ENCODE measurements at regions not wholly inside any gene's neighbourhood (a gene's known extent, or its start where the extent isn't known, plus 50 kb on each side); places are given as distances from the start of the nearest gene placed in this dataset.

DNA sequence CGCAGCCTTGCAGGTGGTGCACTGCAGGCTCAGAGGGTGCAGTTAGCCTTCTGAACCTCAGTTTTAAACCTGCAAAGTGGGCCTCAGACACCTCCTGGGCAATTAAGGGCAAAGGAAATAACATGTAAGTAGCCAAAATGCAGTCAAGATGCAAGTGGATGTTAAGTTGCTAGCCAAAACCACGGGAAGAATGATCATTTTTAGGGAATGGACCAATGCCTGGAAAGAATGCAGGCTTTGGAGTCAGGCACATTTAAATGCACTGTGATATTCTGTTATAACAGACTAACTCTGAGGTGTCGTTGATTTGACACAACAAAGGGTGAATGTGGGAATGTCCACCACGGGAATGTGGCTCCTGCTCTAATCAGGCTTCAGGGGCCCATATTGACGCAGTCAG lies 57.9 kb upstream of the PTGFRN start:
- DNase-seq, result no peak

DNA sequence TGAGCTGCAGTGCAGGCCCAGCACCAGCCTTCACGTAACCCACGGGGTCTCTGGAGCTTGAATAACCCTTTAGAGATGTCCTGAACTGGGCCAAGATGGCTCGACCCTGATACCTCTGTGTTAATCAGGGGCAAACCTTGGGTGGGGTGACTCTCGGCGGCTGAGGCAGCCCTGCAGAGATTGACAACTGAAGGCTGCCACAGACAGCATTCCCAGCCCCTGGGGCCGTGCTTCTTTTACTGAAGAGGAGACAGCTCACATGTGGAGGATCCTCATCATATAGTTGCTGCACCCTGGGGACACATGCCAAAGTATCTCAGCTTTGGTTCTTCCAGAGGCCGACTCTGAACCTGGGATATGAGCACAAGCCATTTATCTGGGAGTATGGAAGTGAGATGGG lies 57.3 kb upstream of the PTGFRN start:
- DNase-seq, result no peak

DNA sequence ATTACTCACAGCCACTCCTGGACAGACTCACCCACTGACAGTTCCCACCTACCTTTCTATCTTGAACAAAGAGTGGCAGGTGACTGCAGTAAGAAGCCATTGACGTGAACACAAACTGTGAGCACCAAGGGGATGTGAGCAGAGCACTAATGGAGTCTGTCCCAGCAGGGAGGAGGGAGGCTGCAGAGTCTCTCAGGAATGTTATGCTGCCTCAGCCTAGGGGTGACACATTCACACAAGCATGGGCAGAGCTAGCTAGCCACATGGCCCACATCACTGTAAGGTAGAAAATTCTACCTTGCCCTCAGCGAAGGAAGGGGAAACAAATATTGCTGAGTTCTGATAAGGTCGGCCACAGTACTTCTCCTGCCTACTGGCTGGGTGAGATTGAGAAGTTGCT lies 56.8 kb upstream of the PTGFRN start:
- no peak for DNase-seq

DNA sequence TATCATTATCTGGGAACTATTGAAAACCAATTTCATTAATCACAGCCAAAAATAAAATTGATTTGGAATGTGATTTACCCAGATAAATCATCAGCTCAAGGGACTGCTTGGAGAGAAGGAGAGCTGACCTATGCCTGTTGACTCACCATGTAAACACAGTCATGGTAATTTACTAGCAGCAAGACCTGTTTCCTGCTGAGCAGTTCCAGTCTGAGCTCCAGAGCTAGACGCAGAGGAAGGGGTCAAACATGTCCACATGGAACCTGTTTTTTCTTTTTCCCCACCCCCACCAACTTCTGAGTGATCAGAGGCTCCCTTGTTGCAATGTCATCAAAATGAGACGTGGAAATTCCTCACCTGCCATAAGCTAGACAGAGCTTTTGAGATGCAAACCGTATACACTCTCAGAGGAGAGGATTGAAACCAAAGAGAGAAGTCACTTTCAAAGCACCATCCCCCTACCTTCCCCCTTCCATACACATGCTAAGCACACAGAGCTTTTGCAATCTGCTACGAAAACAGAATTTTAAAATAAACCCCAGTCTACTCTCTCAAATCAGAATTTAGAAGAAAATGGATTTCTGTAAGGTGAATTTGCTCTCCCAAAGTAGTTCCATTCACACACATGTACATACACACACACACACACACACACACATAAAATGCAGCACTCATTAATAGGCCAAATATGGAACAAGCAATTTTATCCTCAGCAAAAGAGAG lies 55.9 kb upstream of the PTGFRN start:
- DNase-seq, result no peak

DNA sequence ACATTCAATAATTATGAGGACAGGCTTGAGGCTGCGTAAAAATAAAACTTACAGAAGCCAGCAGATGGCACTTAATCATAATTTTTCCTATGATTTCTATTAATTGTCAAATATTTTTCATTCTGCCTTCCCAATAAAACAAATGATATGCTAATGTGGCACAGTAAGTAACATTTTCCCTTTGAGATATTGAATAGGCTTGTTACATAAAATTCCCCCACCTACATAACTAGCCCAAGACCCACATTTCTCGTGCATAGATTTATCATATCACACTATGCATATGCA lies 55.4 kb upstream of the PTGFRN start:
- DNase-seq, result no peak

DNA sequence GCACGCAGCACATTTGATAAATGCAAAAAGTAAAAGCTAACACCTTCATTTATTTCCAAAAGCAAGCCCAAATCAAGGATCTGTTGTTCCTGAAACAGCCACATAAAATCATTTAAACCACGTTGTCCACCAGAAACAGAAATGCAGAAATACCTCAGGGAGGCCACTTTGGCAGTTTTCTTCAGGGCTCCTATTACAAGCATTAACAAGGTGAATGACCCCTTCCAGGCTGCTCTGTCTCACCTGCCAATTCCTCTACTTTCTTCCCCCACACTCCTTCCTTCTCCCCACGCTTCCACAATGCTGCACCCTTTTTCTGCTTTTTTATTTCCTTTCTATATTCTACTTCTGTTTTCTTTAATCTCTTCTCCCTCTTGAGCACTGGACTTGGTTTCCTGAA lies 55.0 kb upstream of the PTGFRN start:
- DNase-seq, result no peak

DNA sequence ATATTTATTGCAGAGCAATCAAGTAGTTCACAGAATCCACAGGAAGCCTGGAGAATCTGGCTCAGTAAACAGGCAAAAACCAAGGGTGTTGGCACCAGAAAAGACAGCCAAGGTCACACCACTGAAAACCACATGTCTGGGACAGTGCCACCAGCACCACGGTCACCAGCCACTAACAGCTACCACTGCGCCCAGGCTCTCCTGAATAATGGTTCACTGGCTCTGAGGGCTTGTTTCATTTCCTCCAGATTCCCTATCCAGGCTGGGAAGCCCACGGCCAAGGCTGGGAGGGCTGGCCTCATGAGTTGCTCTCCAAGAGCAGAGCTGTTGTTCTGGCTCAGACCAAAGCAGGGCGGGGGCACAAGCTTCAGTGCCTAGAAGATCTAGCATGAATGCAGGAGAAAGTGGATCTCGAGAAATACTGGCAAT lies 54.5 kb upstream of the PTGFRN start:
- DNase-seq, result no peak

DNA sequence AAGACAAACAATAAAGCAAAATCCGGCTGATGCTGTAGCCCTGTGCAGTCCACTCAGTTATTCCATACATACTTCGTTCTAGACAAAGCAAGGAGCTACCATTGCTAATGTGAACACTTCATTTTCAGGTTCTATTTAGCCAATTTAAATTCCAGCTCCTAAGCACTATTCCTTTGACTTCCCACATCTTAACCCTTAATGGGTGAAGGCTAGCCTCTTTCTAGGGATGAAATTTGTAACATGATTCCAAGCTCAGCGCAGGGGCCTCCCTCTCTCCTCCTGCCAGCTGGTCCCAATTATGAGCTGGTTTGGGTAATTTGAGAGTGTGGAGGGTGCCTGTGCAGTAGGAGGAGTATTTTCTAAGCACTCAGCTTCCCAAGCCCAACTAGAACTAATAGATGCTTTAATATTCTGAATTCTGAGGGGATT lies 53.9 kb upstream of the PTGFRN start:
- DNase-seq, result peak; percentile 24

DNA sequence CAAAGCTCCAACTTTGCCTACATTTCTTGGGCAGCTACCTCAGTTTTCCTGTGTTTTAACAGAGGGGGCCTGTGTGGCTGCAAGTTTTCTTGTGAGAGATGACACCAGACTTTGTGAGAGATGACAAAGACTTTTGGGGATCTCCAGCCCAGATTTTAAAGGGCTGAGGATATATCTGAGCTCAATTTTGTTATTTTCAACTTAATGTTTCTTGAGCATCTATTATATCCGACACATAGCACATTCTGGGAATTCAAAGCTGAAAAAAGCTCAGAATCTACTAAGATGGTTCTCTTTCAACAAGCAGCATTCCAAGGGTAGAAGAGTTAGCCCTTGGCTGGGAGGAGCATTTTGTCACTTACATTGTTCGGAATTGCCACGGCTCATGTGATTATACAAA lies 53.4 kb upstream of the PTGFRN start:
- no peak for DNase-seq

DNA sequence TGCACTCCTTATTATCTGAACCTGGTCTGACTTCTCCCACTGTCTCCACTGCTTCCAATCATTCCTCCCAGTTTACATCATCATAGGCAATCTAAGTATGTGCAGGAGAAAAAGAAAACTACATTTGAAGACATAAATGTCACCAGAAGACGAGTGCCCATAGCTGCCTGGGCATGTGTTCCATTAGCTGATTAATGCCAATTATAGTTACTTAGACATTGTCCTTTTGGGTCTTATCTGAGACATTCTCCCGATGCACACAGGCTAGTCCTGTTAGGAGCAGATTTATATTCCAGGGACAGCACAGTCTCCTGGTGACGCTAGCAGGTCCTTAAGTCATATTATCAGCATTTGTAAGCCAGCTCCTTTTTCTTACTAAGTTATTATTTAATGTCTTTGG lies 52.6 kb upstream of the PTGFRN start:
- DNase-seq, result no peak

Measured in NCI-H1436 (cell line).